T-helper 17 cell (primary cell): ENCODE measurements at regions not wholly inside any gene's neighbourhood (a gene's known extent, or its start where the extent isn't known, plus 50 kb on each side); places are given as distances from the start of the nearest gene placed in this dataset.
"Not testable (repeated sequence)": the region's sequence is repeated elsewhere in the genome, so short reads cannot be mapped to it uniquely, and the experiment has no call there.

Experiments used
- ATAC-seq: fragments of 150-1000 bp; cut with Tn5 transposase; 2 replicates; pipeline ENCODE4 v1.10.0; 2021; ENCODE audit warnings: mild to moderate bottlenecking, moderate library complexity
- DNase-seq, 3 donors: peaks; one replicate each; pipeline versions ENCODE4 v3.0.0 to v3.0.0-alpha.2; 2020 to 2021
- H3K9me3 ChIP-seq: one replicate; pipeline ENCODE4 v1.7.0; 2013; ENCODE audit warnings: low read length, mild to moderate bottlenecking; ENCODE audit not compliant: control insufficient read depth, poor library complexity, severe bottlenecking
- H3K27ac Mint-ChIP-seq: one replicate; pipeline ENCODE4 v1.8.0; 2022; ENCODE audit warnings: mild to moderate bottlenecking, moderate library complexity, mixed read lengths
- H3K27me3 Mint-ChIP-seq: one replicate; pipeline ENCODE4 v1.8.0; 2022; ENCODE audit warnings: mixed read lengths
- H3K36me3 Mint-ChIP-seq: one replicate; pipeline ENCODE4 v1.8.0; 2022; ENCODE audit warnings: low read depth, mixed read lengths
- H3K4me1 Mint-ChIP-seq: one replicate; pipeline ENCODE4 v1.8.0; 2022; ENCODE audit warnings: mild to moderate bottlenecking, mixed read lengths
- H3K4me3 Mint-ChIP-seq: one replicate; pipeline ENCODE4 v1.8.0; 2022; ENCODE audit warnings: mild to moderate bottlenecking, moderate library complexity, mixed read lengths

DNA sequence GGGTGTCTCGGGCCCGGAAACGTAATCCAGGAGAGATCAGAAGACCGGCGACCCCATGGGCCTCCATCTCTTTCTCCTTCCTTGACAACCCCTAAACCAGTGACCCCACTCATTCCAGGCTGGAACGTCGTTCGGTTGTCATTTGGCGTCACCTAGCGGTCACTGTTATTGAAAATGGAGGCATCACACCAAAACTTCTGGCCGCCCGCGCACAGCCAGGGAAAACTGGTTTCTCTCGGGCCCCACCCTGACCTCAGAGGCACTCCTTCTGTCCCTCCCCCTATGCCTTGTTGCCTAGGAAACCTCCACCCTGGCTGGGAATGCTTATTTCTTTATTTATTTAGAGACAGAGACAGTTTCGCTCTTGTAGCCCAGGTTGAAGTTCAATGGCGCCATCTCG, 2327.3 kb upstream of the TPTE start:
- not testable (repeated sequence) for H3K27me3 Mint-ChIP-seq, H3K9me3 ChIP-seq, H3K4me1 Mint-ChIP-seq, DNase-seq, H3K4me3 Mint-ChIP-seq, H3K27ac Mint-ChIP-seq, H3K36me3 Mint-ChIP-seq
- peak; percentile 74 for ATAC-seq

- not testable (repeated sequence) for DNase-seq, H3K36me3 Mint-ChIP-seq, H3K27me3 Mint-ChIP-seq, H3K4me3 Mint-ChIP-seq, H3K9me3 ChIP-seq, H3K27ac Mint-ChIP-seq, H3K4me1 Mint-ChIP-seq
- ATAC-seq, result peak; percentile 75
These were observed 2323.9 kb upstream of the TPTE start for GRCh38 chr21:8197377-8198027.

GRCh38 chr21:8205094-8205891, 2316.1 kb upstream of the TPTE start:
- H3K27me3 Mint-ChIP-seq, H3K4me1 Mint-ChIP-seq, H3K36me3 Mint-ChIP-seq, H3K9me3 ChIP-seq, DNase-seq, H3K27ac Mint-ChIP-seq, H3K4me3 Mint-ChIP-seq: not testable (repeated sequence)
- ATAC-seq, result peak; percentile 61

- not testable (repeated sequence) for H3K4me1 Mint-ChIP-seq, DNase-seq, H3K27me3 Mint-ChIP-seq, H3K9me3 ChIP-seq, H3K4me3 Mint-ChIP-seq, H3K27ac Mint-ChIP-seq, ATAC-seq, H3K36me3 Mint-ChIP-seq
These were observed 2315.5 kb upstream of the TPTE start for GRCh38 chr21:8205892-8206188.

- H3K4me3 Mint-ChIP-seq, ATAC-seq, H3K27ac Mint-ChIP-seq, H3K4me1 Mint-ChIP-seq, H3K9me3 ChIP-seq, H3K27me3 Mint-ChIP-seq, H3K36me3 Mint-ChIP-seq: not testable (repeated sequence)
- peak; percentile 40 to 67 (median 52) for DNase-seq
These were observed 2308.3 kb upstream of the TPTE start for GRCh38 chr21:8212986-8213550.

DNA sequence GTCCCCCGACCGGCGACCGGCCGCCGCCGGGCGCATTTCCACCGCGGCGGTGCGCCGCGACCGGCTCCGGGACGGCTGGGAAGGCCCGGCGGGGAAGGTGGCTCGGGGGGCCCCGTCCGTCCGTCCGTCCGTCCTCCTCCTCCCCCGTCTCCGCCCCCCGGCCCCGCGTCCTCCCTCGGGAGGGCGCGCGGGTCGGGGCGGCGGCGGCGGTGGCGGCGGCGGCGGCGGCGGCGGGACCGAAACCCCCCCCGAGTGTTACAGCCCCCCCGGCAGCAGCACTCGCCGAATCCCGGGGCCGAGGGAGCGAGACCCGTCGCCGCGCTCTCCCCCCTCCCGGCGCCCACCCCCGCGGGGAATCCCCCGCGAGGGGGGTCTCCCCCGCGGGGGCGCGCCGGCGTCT, 2306.8 kb upstream of the TPTE start:
- not testable (repeated sequence) for H3K4me3 Mint-ChIP-seq, ATAC-seq, H3K4me1 Mint-ChIP-seq

GRCh38 chr21:8229366-8230150, 2291.8 kb upstream of the TPTE start:
- peak; percentile 6 for ATAC-seq
- H3K9me3 ChIP-seq, H3K27me3 Mint-ChIP-seq, DNase-seq, H3K4me3 Mint-ChIP-seq, H3K4me1 Mint-ChIP-seq, H3K36me3 Mint-ChIP-seq: not testable (repeated sequence)
- peak overlapping the region; percentile 22 for H3K27ac Mint-ChIP-seq

More for the DNA sequence above, 2306.8 kb upstream of the TPTE start:
- H3K9me3 ChIP-seq, DNase-seq, H3K27me3 Mint-ChIP-seq, H3K36me3 Mint-ChIP-seq, H3K27ac Mint-ChIP-seq: not testable (repeated sequence)

DNA sequence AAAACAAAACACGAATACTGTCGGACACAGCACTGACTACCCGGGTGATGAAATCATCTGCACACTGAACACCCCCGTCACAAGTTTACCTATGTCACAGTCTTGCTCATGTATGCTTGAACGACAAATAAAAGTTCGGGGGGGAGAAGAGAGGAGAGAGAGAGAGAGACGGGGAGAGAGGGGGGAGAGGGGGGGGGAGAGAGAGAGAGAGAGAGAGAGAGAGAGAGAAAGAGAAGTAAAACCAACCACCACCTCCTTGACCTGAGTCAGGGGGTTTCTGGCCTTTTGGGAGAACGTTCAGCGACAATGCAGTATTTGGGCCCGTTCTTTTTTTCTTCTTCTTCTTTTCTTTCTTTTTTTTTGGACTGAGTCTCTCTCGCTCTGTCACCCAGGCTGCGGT, 2290.1 kb upstream of the TPTE start:
- not testable (repeated sequence) for H3K9me3 ChIP-seq, ATAC-seq, H3K27ac Mint-ChIP-seq, H3K4me1 Mint-ChIP-seq, H3K27me3 Mint-ChIP-seq, H3K4me3 Mint-ChIP-seq, DNase-seq, H3K36me3 Mint-ChIP-seq

GRCh38 chr21:8233000-8233399, 2288.4 kb upstream of the TPTE start:
- not testable (repeated sequence) for DNase-seq, H3K9me3 ChIP-seq, H3K27me3 Mint-ChIP-seq, ATAC-seq, H3K36me3 Mint-ChIP-seq, H3K4me1 Mint-ChIP-seq, H3K4me3 Mint-ChIP-seq, H3K27ac Mint-ChIP-seq

DNA sequence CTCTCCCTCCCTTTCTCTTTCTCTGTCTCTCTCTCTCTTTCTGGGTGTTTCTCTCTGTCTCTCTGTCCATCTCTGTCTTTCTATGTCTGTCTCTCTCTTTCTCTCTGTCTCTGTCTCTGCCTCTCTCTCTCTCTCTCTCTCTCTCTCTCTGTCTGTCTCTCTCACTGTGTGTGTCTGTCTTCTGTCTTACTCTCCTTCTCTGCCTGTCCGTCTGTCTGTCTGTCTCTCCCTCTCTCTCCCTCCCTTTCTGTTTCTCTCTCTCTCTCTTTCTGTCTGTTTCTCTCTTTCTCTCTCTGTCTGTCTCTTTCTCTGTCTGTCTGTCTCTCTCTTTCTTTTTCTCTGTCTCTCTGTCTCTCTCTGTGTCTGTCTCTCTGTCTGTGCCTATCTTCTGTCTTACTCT, 2287.3 kb upstream of the TPTE start:
- not testable (repeated sequence) for H3K27me3 Mint-ChIP-seq, H3K27ac Mint-ChIP-seq, H3K36me3 Mint-ChIP-seq, H3K9me3 ChIP-seq, H3K4me1 Mint-ChIP-seq, H3K4me3 Mint-ChIP-seq, ATAC-seq
- peak in 1 of 3 donors; percentile 5 for DNase-seq

DNA sequence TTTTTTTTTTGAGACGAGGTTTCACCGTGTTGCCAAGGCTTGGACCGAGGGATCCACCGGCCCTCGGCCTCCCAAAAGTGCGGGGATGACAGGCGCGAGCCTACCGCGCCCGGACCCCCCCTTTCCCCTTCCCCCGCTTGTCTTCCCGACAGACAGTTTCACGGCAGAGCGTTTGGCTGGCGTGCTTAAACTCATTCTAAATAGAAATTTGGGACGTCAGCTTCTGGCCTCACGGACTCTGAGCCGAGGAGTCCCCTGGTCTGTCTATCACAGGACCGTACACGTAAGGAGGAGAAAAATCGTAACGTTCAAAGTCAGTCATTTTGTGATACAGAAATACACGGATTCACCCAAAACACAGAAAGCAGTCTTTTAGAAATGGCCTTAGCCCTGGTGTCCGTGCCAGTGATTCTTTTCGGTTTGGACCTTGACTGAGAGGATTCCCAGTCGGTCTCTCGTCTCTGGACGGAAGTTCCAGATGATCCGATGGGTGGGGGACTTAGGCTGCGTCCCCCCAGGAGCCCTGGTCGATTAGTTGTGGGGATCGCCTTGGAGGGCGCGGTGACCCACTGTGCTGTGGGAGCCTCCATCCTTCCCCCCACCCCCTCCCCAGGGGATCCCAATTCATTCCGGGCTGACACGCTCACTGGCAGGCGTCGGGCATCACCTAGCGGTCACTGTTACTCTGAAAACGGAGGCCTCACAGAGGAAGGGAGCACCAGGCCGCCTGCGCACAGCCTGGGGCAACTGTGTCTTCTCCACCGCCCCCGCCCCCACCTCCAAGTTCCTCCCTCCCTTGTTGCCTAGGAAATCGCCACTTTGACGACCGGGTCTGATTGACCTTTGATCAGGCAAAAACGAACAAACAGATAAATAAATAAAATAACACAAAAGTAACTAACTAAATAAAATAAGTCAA, 2276.4 kb upstream of the TPTE start:
- H3K9me3 ChIP-seq, H3K27me3 Mint-ChIP-seq: not testable (repeated sequence)
- ATAC-seq, result peak; percentile 47

DNA sequence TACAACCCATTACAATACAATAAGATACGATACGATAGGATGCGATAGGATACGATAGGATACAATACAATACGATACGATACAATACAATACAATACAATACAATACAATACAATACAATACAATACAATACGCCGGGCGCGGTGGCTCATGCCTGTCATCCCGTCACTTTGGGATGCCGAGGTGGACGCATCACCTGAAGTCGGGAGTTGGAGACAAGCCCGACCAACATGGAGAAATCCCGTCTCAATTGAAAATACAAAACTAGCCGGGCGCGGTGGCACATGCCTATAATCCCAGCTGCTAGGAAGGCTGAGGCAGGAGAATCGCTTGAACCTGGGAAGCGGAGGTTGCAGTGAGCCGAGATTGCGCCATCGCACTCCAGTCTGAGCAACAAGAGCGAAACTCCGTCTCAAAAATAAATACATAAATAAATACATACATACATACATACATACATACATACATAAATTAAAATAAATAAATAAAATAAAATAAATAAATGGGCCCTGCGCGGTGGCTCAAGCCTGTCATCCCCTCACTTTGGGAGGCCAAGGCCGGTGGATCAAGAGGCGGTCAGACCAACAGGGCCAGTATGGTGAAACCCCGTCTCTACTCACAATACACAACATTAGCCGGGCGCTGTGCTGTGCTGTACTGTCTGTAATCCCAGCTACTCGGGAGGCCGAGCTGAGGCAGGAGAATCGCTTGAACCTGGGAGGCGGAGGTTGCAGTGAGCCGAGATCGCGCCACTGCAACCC, 2275.6 kb upstream of the TPTE start:
- H3K27me3 Mint-ChIP-seq, H3K36me3 Mint-ChIP-seq, H3K4me3 Mint-ChIP-seq, H3K27ac Mint-ChIP-seq, DNase-seq, H3K9me3 ChIP-seq, H3K4me1 Mint-ChIP-seq: not testable (repeated sequence)
- peak; percentile 73 for ATAC-seq

More for the DNA sequence above, 2276.4 kb upstream of the TPTE start:
- not testable (repeated sequence) for H3K4me1 Mint-ChIP-seq, H3K36me3 Mint-ChIP-seq, H3K4me3 Mint-ChIP-seq, H3K27ac Mint-ChIP-seq, DNase-seq
